22Rv1 (cell line): ENCODE measurements at regions not wholly inside any gene's neighbourhood (a gene's known extent, or its start where the extent isn't known, plus 50 kb on each side); places are given as distances from the start of the nearest gene placed in this dataset.
"Not testable (repeated sequence)": the region's sequence is repeated elsewhere in the genome, so short reads cannot be mapped to it uniquely, and the experiment has no call there.

Experiments used
- CTCF ChIP-seq: fragments of 450-650 bp; IDR thresholded peaks from 2 replicates; pipeline ENCODE4 v1.5.1; 2017; ENCODE audit warnings: mild to moderate bottlenecking
- ZFX ChIP-seq: fragments of 450-650 bp; IDR thresholded peaks from 2 replicates; pipeline ENCODE4 v1.6.1; 2017; ENCODE audit warnings: antibody characterized with exemption, borderline replicate concordance

- TF ChIP-seq CTCF = 0 out of 2 replicates have a peak, but pooled peaks have one; percentile 5
- TF ChIP-seq ZFX = not testable (repeated sequence)
Measured at GRCh38 chr3:181324516-181324915, 335.0 kb upstream of the DNAJC19 start.
